GM19043 (cell line): ENCODE measurements at regions not wholly inside any gene's neighbourhood (a gene's known extent, or its start where the extent isn't known, plus 50 kb on each side); places are given as distances from the start of the nearest gene placed in this dataset.

Experiments used
- ATAC-seq: cut with Tn5 transposase; IDR thresholded peaks from one replicate; pipeline ENCODE4 v1.9.1; 2021; ENCODE audit warnings: low read depth; ENCODE audit not compliant: unreplicated experiment

GRCh38 chr6:22668307-22668706 lies 98.9 kb downstream of the HDGFL1 start:
- ATAC-seq, result no peak

- no peak for ATAC-seq
Measured at GRCh38 chr6:22668717-22669116, 99.4 kb downstream of the HDGFL1 start.

- ATAC-seq, result no peak
Measured at GRCh38 chr6:22670605-22671004, 101.2 kb downstream of the HDGFL1 start.

GRCh38 chr6:22673474-22673873 lies 104.1 kb downstream of the HDGFL1 start:
- no peak for ATAC-seq

GRCh38 chr6:22680950-22681349 lies 111.6 kb downstream of the HDGFL1 start:
- no peak for ATAC-seq

- no peak for ATAC-seq
Measured at GRCh38 chr6:22681761-22682160, 112.4 kb downstream of the HDGFL1 start.

- ATAC-seq, result no peak
Measured at GRCh38 chr6:22682979-22683378, 113.6 kb downstream of the HDGFL1 start.

- ATAC-seq, result no peak
Measured at GRCh38 chr6:22690446-22690845, 121.1 kb downstream of the HDGFL1 start.

GRCh38 chr6:22694092-22694724 lies 124.8 kb downstream of the HDGFL1 start:
- no peak for ATAC-seq

- no peak for ATAC-seq
Measured at GRCh38 chr6:22696481-22696880, 127.1 kb downstream of the HDGFL1 start.

- ATAC-seq, result no peak
Measured at GRCh38 chr6:22697306-22697705, 127.9 kb downstream of the HDGFL1 start.

- no peak for ATAC-seq
Measured at GRCh38 chr6:22699151-22699550, 129.8 kb downstream of the HDGFL1 start.

- ATAC-seq, result no peak
Measured at GRCh38 chr6:22706651-22707050, 137.3 kb downstream of the HDGFL1 start.

- no peak for ATAC-seq
Measured at GRCh38 chr6:22708469-22708868, 139.1 kb downstream of the HDGFL1 start.

- no peak for ATAC-seq
Measured at GRCh38 chr6:22709803-22710202, 140.4 kb downstream of the HDGFL1 start.

GRCh38 chr6:22716721-22717120 lies 147.4 kb downstream of the HDGFL1 start:
- ATAC-seq, result no peak

- ATAC-seq, result no peak
Measured at GRCh38 chr6:22717915-22718314, 148.5 kb downstream of the HDGFL1 start.

- no peak for ATAC-seq
Measured at GRCh38 chr6:22722913-22723312, 153.5 kb downstream of the HDGFL1 start.

- no peak for ATAC-seq
Measured at GRCh38 chr6:22726966-22727365, 157.6 kb downstream of the HDGFL1 start.

GRCh38 chr6:22727710-22728109 lies 158.3 kb downstream of the HDGFL1 start:
- no peak for ATAC-seq

- no peak for ATAC-seq
Measured at GRCh38 chr6:22732176-22732970, 163.0 kb downstream of the HDGFL1 start.

GRCh38 chr6:22736740-22737139 lies 167.4 kb downstream of the HDGFL1 start:
- no peak for ATAC-seq
